Transverse colon (tissue), 4 donors: ENCODE measurements at regions not wholly inside any gene's neighbourhood (a gene's known extent, or its start where the extent isn't known, plus 50 kb on each side); places are given as distances from the start of the nearest gene placed in this dataset.

Experiments
- EP300 ChIP-seq: sonication (generic); formaldehyde crosslinking; IDR thresholded peaks from one replicate; pipeline ENCODE4 v1.6.1; 2017; ENCODE audit warnings: antibody characterized with exemption, low read depth
- POLR2A ChIP-seq: fragments of 450-650 bp; IDR thresholded peaks from one replicate; pipeline ENCODE4 v1.6.1; 2016; ENCODE audit warnings: antibody characterized with exemption, mild to moderate bottlenecking, moderate library complexity
- POLR2AphosphoS5 ChIP-seq, 3 donors: sonication (generic); formaldehyde crosslinking; IDR thresholded peaks; one replicate each; pipeline ENCODE4 v1.6.1; 2016; ENCODE audit warnings: antibody characterized with exemption in 3 of 3
- TF ChIP-seq, protein P1 (sequence below), 5 experiments: fragments of 200-600 bp in 3 of 5; fragments of 450-650 bp in 2 of 5; sonication (generic) in 3 of 5; IDR thresholded peaks; 1 replicate in 2 of 5; 2 replicates in 3 of 5; pipeline ENCODE4 v1.5.1; 2016 to 2017; ENCODE audit warnings: antibody characterized with exemption in 5 of 5, inconsistent platforms in 3 of 5, mild to moderate bottlenecking in 2 of 5, moderate library complexity in 1 of 5

DNA sequence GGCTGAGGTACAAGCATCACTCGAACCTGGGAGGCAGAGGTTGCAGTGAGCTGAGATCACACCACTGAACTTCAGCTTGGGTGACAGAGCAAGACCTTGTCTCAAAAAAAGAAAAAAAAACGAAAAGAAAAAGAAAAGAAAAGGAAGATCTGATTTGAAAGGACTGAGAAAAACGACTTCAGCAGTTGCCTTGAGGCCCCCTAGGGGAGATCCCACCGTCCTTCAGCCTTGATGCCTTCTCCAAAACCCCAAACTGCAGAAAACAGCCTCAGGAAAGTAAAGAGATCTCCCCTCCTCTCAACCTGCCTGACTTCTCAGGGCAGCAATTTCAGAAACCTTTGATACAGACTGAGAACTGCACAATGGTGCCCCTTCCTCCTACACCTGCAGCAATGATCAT lies 50.9 kb upstream of the BCAR3 start:
- TF ChIP-seq, protein P1, sequence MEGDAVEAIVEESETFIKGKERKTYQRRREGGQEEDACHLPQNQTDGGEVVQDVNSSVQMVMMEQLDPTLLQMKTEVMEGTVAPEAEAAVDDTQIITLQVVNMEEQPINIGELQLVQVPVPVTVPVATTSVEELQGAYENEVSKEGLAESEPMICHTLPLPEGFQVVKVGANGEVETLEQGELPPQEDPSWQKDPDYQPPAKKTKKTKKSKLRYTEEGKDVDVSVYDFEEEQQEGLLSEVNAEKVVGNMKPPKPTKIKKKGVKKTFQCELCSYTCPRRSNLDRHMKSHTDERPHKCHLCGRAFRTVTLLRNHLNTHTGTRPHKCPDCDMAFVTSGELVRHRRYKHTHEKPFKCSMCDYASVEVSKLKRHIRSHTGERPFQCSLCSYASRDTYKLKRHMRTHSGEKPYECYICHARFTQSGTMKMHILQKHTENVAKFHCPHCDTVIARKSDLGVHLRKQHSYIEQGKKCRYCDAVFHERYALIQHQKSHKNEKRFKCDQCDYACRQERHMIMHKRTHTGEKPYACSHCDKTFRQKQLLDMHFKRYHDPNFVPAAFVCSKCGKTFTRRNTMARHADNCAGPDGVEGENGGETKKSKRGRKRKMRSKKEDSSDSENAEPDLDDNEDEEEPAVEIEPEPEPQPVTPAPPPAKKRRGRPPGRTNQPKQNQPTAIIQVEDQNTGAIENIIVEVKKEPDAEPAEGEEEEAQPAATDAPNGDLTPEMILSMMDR (IDR thresholded peaks at IDR 0.05): no peak
- no peak for TF ChIP-seq POLR2A
- TF ChIP-seq POLR2AphosphoS5 (IDR thresholded peaks at IDR 0.05): no peak
- no peak for TF ChIP-seq EP300
